Natural killer cell (primary cell): ENCODE measurements at regions not wholly inside any gene's neighbourhood (a gene's known extent, or its start where the extent isn't known, plus 50 kb on each side); places are given as distances from the start of the nearest gene placed in this dataset.

Source experiments
- ATAC-seq, 3 donors: fragments of 150-1000 bp in 2 of 3; fragments of 200-7000 bp in 1 of 3; cut with Tn5 transposase; 1 replicate in 1 of 3; 2 replicates in 2 of 3; pipeline ENCODE4 v1.10.0; 2021; ENCODE audit warnings: mild to moderate bottlenecking in 2 of 3, moderate library complexity in 2 of 3
- DNase-seq, 2 donors: peaks; one replicate each; pipeline versions ENCODE4 v3.0.0 to v3.0.0-alpha.2; 2013 to 2021; ENCODE audit warnings: mixed read lengths in 1 of 2
- H3K27ac ChIP-seq: one replicate; pipeline ENCODE4 v1.5.1; 2013; ENCODE audit warnings: mild to moderate bottlenecking, low read length
- H3K27me3 ChIP-seq: one replicate; pipeline ENCODE4 v1.6.1; 2013; ENCODE audit warnings: low read length; ENCODE audit not compliant: control insufficient read depth, insufficient read depth
- H3K36me3 ChIP-seq: one replicate; pipeline ENCODE4 v1.6.1; 2013; ENCODE audit warnings: low read length; ENCODE audit not compliant: control insufficient read depth, insufficient read depth
- H3K4me1 ChIP-seq: one replicate; pipeline ENCODE4 v1.6.1; 2013; ENCODE audit warnings: low read length; ENCODE audit not compliant: control insufficient read depth, insufficient read depth
- H3K4me3 ChIP-seq: one replicate; pipeline ENCODE4 v1.5.1; 2013; ENCODE audit warnings: low read length
- H3K9me3 ChIP-seq: one replicate; pipeline ENCODE4 v1.6.1; 2013; ENCODE audit warnings: low read length; ENCODE audit not compliant: control insufficient read depth, insufficient read depth
- H3K27ac Mint-ChIP-seq, 2 donors: one replicate each; pipeline ENCODE4 v1.8.0; 2022; ENCODE audit warnings: mild to moderate bottlenecking in 2 of 2, mixed read lengths in 2 of 2, moderate library complexity in 1 of 2
- H3K27me3 Mint-ChIP-seq, 2 donors: one replicate each; pipeline ENCODE4 v1.8.0; 2022; ENCODE audit warnings: low read depth in 2 of 2, mixed read lengths in 2 of 2
- H3K36me3 Mint-ChIP-seq: one replicate; pipeline ENCODE4 v1.8.0; 2022; ENCODE audit warnings: mixed read lengths
- H3K4me1 Mint-ChIP-seq, 2 donors: one replicate each; pipeline ENCODE4 v1.8.0; 2022; ENCODE audit warnings: mixed read lengths in 2 of 2
- H3K4me3 Mint-ChIP-seq: one replicate; pipeline ENCODE4 v1.8.0; 2022; ENCODE audit warnings: mild to moderate bottlenecking, moderate library complexity, mixed read lengths
- H3K9me3 Mint-ChIP-seq, 2 donors: one replicate each; pipeline ENCODE4 v1.8.0; 2022; ENCODE audit warnings: mixed read lengths in 2 of 2
- WGBS: methylation state at CpG from one replicate; pipeline ENCODE4 v1.1.7; 2013; ENCODE audit warnings: missing lambda C conversion rate; ENCODE audit not compliant: insufficient coverage; 5-methylcytosine and 5-hydroxymethylcytosine counted together
- intact Hi-C: fragments of 100-400 bp; cut with micrococcal nuclease; formaldehyde crosslinking; loops from one replicate; pipeline ENCODE4 v1.14.2; 2022
- TF ChIP-seq, protein P1 (sequence below): fragments of 200-600 bp; IDR thresholded peaks from one replicate; pipeline ENCODE4 v1.8.0; 2022; ENCODE audit warnings: antibody characterized with exemption

DNA sequence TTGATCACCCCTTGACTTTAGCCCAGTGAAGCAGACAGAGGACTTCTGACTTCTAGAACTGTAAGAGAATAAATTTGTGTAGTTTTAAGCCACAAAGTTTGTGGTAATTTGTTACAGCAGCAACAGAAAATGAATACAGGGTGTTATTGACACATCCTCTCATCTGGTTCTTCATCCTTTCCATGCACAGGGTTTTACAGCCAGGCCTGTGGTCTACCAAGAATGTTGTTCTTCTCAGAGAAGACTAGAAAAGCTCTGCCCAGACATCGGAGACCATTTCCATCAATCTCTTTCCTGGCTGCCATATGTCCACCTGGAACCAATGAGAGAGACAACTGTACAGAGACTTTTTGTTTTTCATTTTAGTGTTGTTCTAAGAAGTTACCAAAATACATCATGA is 308.2 kb upstream of the AMIGO2 start:
- peaks cover 37 to 46% of the 10 kb centered on the region in 2 donors for H3K4me1 Mint-ChIP-seq
- no peaks in the 10 kb centered on the region for H3K9me3 ChIP-seq
- no peaks in the 10 kb centered on the region for H3K36me3 ChIP-seq
- H3K4me1 ChIP-seq = peaks cover 27% of the 10 kb centered on the region
- H3K9me3 Mint-ChIP-seq = peaks cover 0 to 2% of the 10 kb centered on the region in 2 donors
- H3K36me3 Mint-ChIP-seq = no peaks in the 10 kb centered on the region
- intact Hi-C loops = no loop called here
- DNase-seq (no peak), ATAC-seq (peak; percentile 17 to 34 (median 33))
- H3K27ac Mint-ChIP-seq = peak overlapping the region; percentile 82 to 95
- H3K27me3 ChIP-seq = no peaks in the 10 kb centered on the region
- 56% methylated on average over 1 of the region's 1 CpG for WGBS
- H3K4me3 Mint-ChIP-seq = peak overlapping the region; percentile 17
- TF ChIP-seq, protein P1, sequence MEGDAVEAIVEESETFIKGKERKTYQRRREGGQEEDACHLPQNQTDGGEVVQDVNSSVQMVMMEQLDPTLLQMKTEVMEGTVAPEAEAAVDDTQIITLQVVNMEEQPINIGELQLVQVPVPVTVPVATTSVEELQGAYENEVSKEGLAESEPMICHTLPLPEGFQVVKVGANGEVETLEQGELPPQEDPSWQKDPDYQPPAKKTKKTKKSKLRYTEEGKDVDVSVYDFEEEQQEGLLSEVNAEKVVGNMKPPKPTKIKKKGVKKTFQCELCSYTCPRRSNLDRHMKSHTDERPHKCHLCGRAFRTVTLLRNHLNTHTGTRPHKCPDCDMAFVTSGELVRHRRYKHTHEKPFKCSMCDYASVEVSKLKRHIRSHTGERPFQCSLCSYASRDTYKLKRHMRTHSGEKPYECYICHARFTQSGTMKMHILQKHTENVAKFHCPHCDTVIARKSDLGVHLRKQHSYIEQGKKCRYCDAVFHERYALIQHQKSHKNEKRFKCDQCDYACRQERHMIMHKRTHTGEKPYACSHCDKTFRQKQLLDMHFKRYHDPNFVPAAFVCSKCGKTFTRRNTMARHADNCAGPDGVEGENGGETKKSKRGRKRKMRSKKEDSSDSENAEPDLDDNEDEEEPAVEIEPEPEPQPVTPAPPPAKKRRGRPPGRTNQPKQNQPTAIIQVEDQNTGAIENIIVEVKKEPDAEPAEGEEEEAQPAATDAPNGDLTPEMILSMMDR = no peak
- H3K4me3 ChIP-seq = no peak overlapping the region
- H3K27me3 Mint-ChIP-seq = no peaks in the 10 kb centered on the region
- peak overlapping the region; percentile 54 for H3K27ac ChIP-seq

DNA sequence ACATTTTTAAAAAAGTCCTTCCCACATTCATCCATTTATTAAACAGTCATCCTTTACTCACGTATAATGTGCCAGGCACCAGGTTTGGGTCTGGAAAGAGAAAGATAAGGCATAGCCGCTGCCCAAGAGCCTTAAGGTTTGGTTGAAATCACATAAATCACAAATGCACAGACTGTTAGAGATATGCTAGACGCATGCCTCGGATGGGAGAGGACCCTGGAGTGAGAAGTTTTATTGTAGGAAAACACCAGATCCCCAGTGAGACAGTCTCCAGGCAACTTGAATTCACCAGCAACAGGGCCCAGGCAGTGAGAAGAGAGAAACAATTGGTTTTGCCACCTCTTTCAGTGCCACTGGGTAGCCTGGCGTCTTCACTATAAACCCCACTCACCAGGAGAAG is 305.9 kb upstream of the AMIGO2 start:
- H3K4me1 ChIP-seq = peaks cover 8% of the 10 kb centered on the region
- no peak for DNase-seq
- H3K27me3 Mint-ChIP-seq = no peaks in the 10 kb centered on the region
- no peak for ATAC-seq
- no peak overlapping the region for H3K27ac Mint-ChIP-seq
- H3K4me3 Mint-ChIP-seq = no peak overlapping the region
- no peaks in the 10 kb centered on the region for H3K36me3 ChIP-seq
- no peak overlapping the region for H3K27ac ChIP-seq
- H3K9me3 ChIP-seq = peaks cover 2% of the 10 kb centered on the region
- no peaks in the 10 kb centered on the region for H3K36me3 Mint-ChIP-seq
- H3K27me3 ChIP-seq = no peaks in the 10 kb centered on the region
- H3K4me3 ChIP-seq = no peak overlapping the region
- 84% methylated on average over 5 of the region's 5 CpGs for WGBS
- no peaks in the 10 kb centered on the region for H3K9me3 Mint-ChIP-seq
- TF ChIP-seq, protein P1 = no peak
- H3K4me1 Mint-ChIP-seq = peaks cover 20 to 28% of the 10 kb centered on the region in 2 donors
- intact Hi-C loops = no loop called here

DNA sequence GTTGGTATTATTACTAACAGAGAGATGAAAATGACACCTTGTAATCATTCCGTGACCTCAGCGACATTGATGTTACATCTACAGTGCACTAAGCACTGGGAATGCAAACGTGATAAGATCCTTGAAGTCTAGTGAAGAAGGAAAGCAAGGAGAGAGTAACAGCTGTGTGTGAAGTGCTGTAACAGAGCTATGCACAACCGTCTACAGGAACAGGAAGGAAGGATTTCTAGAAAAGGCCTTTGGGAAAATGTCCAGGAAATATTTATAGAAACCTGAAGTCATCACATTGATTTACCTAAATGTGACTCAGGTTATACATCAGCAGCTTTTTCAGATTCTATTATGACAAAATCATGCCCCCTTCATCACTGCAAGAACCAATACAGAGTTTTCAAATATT is 304.2 kb upstream of the AMIGO2 start:
- no peaks in the 10 kb centered on the region for H3K9me3 Mint-ChIP-seq
- Histone ChIP-seq H3K27me3 (no peaks in the 10 kb centered on the region), H3K9me3 (peaks cover 2% of the 10 kb centered on the region), H3K4me1 (peaks cover 5% of the 10 kb centered on the region), H3K27ac (no peak overlapping the region), H3K36me3 (no peaks in the 10 kb centered on the region), H3K4me3 (no peak overlapping the region)
- TF ChIP-seq, protein P1 = no peak
- ATAC-seq = no peak
- WGBS = 72% methylated on average over 4 of the region's 4 CpGs
- no peaks in the 10 kb centered on the region for H3K27me3 Mint-ChIP-seq
- H3K27ac Mint-ChIP-seq = no peak overlapping the region
- no peak overlapping the region for H3K4me3 Mint-ChIP-seq
- no peaks in the 10 kb centered on the region for H3K36me3 Mint-ChIP-seq
- intact Hi-C loops = no loop called here
- DNase-seq = no peak
- peaks cover 20 to 23% of the 10 kb centered on the region in 2 donors for H3K4me1 Mint-ChIP-seq

DNA sequence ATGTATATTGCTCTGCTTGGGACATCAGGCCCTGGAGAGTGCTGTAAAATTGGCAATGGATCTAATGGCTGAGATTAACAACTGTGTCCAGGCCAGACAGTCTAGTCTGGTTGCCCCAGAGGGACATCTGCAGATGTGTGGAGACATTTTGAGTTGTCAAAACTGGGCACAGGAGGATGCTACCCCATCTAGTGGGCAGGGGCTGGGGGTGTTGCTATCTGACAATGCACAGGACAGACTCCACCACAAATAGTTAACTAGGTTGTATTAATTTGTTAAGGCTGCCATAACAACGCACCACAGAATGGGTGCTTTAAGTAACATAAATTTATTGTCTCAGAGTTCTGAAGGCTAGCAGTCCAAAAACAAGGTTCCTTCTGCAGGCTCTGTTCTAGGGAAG is 302.5 kb upstream of the AMIGO2 start:
- H3K27me3 ChIP-seq = no peaks in the 10 kb centered on the region
- no peaks in the 10 kb centered on the region for H3K36me3 Mint-ChIP-seq
- no peaks in the 10 kb centered on the region for H3K9me3 Mint-ChIP-seq
- WGBS = 100% methylated on average over 1 of the region's 1 CpG
- no peak overlapping the region for H3K27ac ChIP-seq
- no peak for DNase-seq
- no peak overlapping the region for H3K4me3 ChIP-seq
- H3K27ac Mint-ChIP-seq = no peak overlapping the region
- TF ChIP-seq, protein P1 = no peak
- H3K36me3 ChIP-seq = no peaks in the 10 kb centered on the region
- H3K4me1 ChIP-seq = no peaks in the 10 kb centered on the region
- H3K9me3 ChIP-seq = peaks cover 2% of the 10 kb centered on the region
- no peak for ATAC-seq
- H3K4me1 Mint-ChIP-seq = peaks cover 6 to 12% of the 10 kb centered on the region in 2 donors
- intact Hi-C loops = no loop called here
- no peaks in the 10 kb centered on the region for H3K27me3 Mint-ChIP-seq
- no peak overlapping the region for H3K4me3 Mint-ChIP-seq
